Kidney (tissue), 13 donors: ENCODE measurements at regions not wholly inside any gene's neighbourhood (a gene's known extent, or its start where the extent isn't known, plus 50 kb on each side); places are given as distances from the start of the nearest gene placed in this dataset.

ENCODE experiments used
- DNase-seq, 5 donors: peaks; one replicate each; pipeline ENCODE4 v3.0.0-alpha.2; 2013 to 2020
- FAIRE-seq: peaks from 2 replicates; lab custom pipeline; 2012; peaks lifted over from hg19 to GRCh38; lab: Jason Lieb, UNC
- H3K27ac ChIP-seq, 2 donors: one replicate each; pipeline ENCODE4 v1.7.0; 2013; ENCODE audit warnings: low read depth in 2 of 2, low read length in 2 of 2, inconsistent platforms in 1 of 2
- H3K27me3 ChIP-seq: one replicate; pipeline ENCODE4 v1.7.1; 2013; ENCODE audit warnings: low read length, inconsistent platforms; ENCODE audit not compliant: control insufficient read depth, insufficient read depth
- H3K36me3 ChIP-seq, 3 donors: one replicate each; pipeline versions ENCODE4 v1.7.0 to v1.7.1; 2013; ENCODE audit warnings: low read length in 3 of 3, control low read depth in 1 of 3, inconsistent platforms in 1 of 3; ENCODE audit not compliant: insufficient read depth in 3 of 3, control insufficient read depth in 2 of 3
- H3K4me1 ChIP-seq, 3 donors: one replicate each; pipeline versions ENCODE4 v1.7.0 to v1.7.1; 2013; ENCODE audit warnings: low read length in 3 of 3, inconsistent platforms in 1 of 3, low read depth in 1 of 3; ENCODE audit not compliant: control insufficient read depth in 2 of 3, insufficient read depth in 2 of 3
- H3K4me3 ChIP-seq, 3 donors: one replicate each; pipeline versions ENCODE4 v1.7.0 to v1.8.1; 2013; ENCODE audit warnings: low read length in 3 of 3, control low read depth in 1 of 3, inconsistent platforms in 1 of 3
- H3K9ac ChIP-seq, 3 donors: one replicate each; pipeline versions ENCODE4 v1.7.0 to v1.7.1; 2013; ENCODE audit warnings: low read length in 3 of 3, control low read depth in 1 of 3, inconsistent platforms in 1 of 3
- H3K9me3 ChIP-seq, 3 donors: one replicate each; pipeline versions ENCODE4 v1.7.0 to v1.7.1; 2013; ENCODE audit warnings: low read length in 3 of 3, control low read depth in 1 of 3, inconsistent platforms in 1 of 3; ENCODE audit not compliant: control insufficient read depth in 2 of 3, insufficient read depth in 1 of 3
- CTCF ChIP-seq: IDR thresholded peaks from 3 replicates; pipeline ENCODE4 v1.5.1; 2012; ENCODE audit warnings: mild to moderate bottlenecking, moderate library complexity, borderline replicate concordance; ENCODE audit not compliant: insufficient read depth; ENCODE audit errors: extremely low read depth
- intact Hi-C: fragments of 100-400 bp; cut with DNase I; formaldehyde crosslinking; loops from one replicate; pipeline ENCODE4 v1.11.1; 2022
- donor health status: control.
- donor health status: control.
- donor health status: control.
- donor health status: control.
- donor health status: control.
- donor health status: DM: yes; HTN: yes; CAD: no.
- donor health status: Normal renal cell carcinoma (clear cell type).

- TF ChIP-seq CTCF: no peak
- intact Hi-C loops: no loop called here
- DNase-seq (peak in 3 of 5 donors; percentile 25 to 49 (median 47)), FAIRE-seq (no peak)
- Histone ChIP-seq H3K36me3 (no peaks in the 10 kb centered on the region), H3K4me1 (no peaks in the 10 kb centered on the region), H3K4me3 (no peak overlapping the region), H3K27ac (no peak overlapping the region), H3K9me3 (no peaks in the 10 kb centered on the region), H3K9ac (no peak overlapping the region), H3K27me3 (no peaks in the 10 kb centered on the region)
These were observed 156.4 kb upstream of the SH3BP4 start for GRCh38 chr2:234795272-234795920.

GRCh38 chr2:234794866-234795265 is 157.0 kb upstream of the SH3BP4 start:
- no peak for TF ChIP-seq CTCF
- DNase-seq (no peak), FAIRE-seq (no peak)
- Histone ChIP-seq H3K36me3 (no peaks in the 10 kb centered on the region), H3K9me3 (no peaks in the 10 kb centered on the region), H3K4me3 (no peak overlapping the region), H3K27me3 (no peaks in the 10 kb centered on the region), H3K27ac (no peak overlapping the region), H3K9ac (no peak overlapping the region), H3K4me1 (no peaks in the 10 kb centered on the region)
- intact Hi-C loops: no loop called here

GRCh38 chr2:234793212-234793785 is 158.5 kb upstream of the SH3BP4 start:
- DNase-seq: no peak
- Histone ChIP-seq H3K27ac (no peak overlapping the region), H3K9me3 (no peaks in the 10 kb centered on the region), H3K4me1 (no peaks in the 10 kb centered on the region), H3K27me3 (no peaks in the 10 kb centered on the region), H3K9ac (no peak overlapping the region), H3K4me3 (no peak overlapping the region), H3K36me3 (no peaks in the 10 kb centered on the region)
- no peak for TF ChIP-seq CTCF
- FAIRE-seq: no peak
- intact Hi-C loops: no loop called here
